IMR-90 (cell line): ENCODE measurements at regions not wholly inside any gene's neighbourhood (a gene's known extent, or its start where the extent isn't known, plus 50 kb on each side); places are given as distances from the start of the nearest gene placed in this dataset.

Source experiments
- ATAC-seq: fragments of 200-7000 bp; cut with Tn5 transposase; 2 replicates; pipeline ENCODE4 v1.9.1; 2020; ENCODE audit warnings: low read depth, mild to moderate bottlenecking, moderate library complexity
- BruUV-seq: library from RNA; stranded (reverse); fragments of 400-500 nt; replicated peaks from 2 replicates; lab custom pipeline; 2021; lab: Mats Ljungman, UMichigan
- CTCF ChIA-PET: fragments of 300-600 bp; formaldehyde crosslinking; extraction: SDS; loops from one replicate; lab custom pipeline; 2021; ENCODE audit warnings: antibody characterized with exemption; lab: Yijun Ruan, JAX
- POLR2A ChIA-PET: fragments of 300-600 bp; sonication (Branson Sonifier 250); formaldehyde crosslinking; loops from one replicate; lab custom pipeline; 2022; ENCODE audit warnings: antibody characterized with exemption; ENCODE audit not compliant: unreplicated experiment; lab: Charles Lee
- DNase-seq: peaks from one replicate; pipeline ENCODE4 v3.0.0; 2013
- H2AFZ ChIP-seq: replicated peaks from 2 replicates; pipeline ENCODE3; 2013; ENCODE audit warnings: low read length, mild to moderate bottlenecking; ENCODE audit not compliant: poor library complexity
- H2AK5ac ChIP-seq: 2 replicates; pipeline ENCODE4 v1.6.1; 2013; ENCODE audit warnings: low read depth, low read length, inconsistent platforms
- H2AK9ac ChIP-seq: replicated peaks from 2 replicates; pipeline ENCODE3; 2013; ENCODE audit warnings: mild to moderate bottlenecking, low read depth, low read length, moderate library complexity; ENCODE audit not compliant: poor library complexity
- H2BK120ac ChIP-seq: 2 replicates; pipeline ENCODE4 v1.6.1; 2013; ENCODE audit warnings: low read depth, low read length, inconsistent platforms
- H2BK15ac ChIP-seq: 3 replicates; pipeline ENCODE4 v1.6.1; 2013; ENCODE audit warnings: low read depth, low read length, inconsistent platforms
- H2BK20ac ChIP-seq: 2 replicates; pipeline ENCODE4 v1.6.1; 2013; ENCODE audit warnings: low read depth, mild to moderate bottlenecking, inconsistent platforms, low read length, moderate library complexity
- H2BK5ac ChIP-seq: 2 replicates; pipeline ENCODE4 v1.6.1; 2013; ENCODE audit warnings: mild to moderate bottlenecking, low read depth, low read length, inconsistent platforms; ENCODE audit not compliant: poor library complexity, severe bottlenecking
- H3K14ac ChIP-seq: replicated peaks from 2 replicates; pipeline ENCODE4 v1.6.1; 2013; ENCODE audit warnings: low read depth, low read length, inconsistent platforms
- H3K18ac ChIP-seq: 2 replicates; pipeline ENCODE4 v1.6.1; 2013; ENCODE audit warnings: low read depth, low read length, control low read depth
- H3K23ac ChIP-seq: 2 replicates; pipeline ENCODE4 v1.6.1; 2013; ENCODE audit warnings: low read depth, low read length, inconsistent platforms
- H3K27ac ChIP-seq: 2 replicates; pipeline ENCODE4 v1.5.1; 2013; ENCODE audit warnings: mild to moderate bottlenecking, control low read depth, low read length; ENCODE audit not compliant: insufficient read depth
- H3K27me3 ChIP-seq: 2 replicates; pipeline ENCODE4 v1.6.1; 2013; ENCODE audit warnings: low read length; ENCODE audit not compliant: control insufficient read depth, insufficient read depth
- H3K36me3 ChIP-seq: 2 replicates; pipeline ENCODE4 v1.6.1; 2013; ENCODE audit warnings: low read length, mixed read lengths; ENCODE audit not compliant: control insufficient read depth, insufficient read depth
- H3K4ac ChIP-seq: 2 replicates; pipeline ENCODE4 v1.6.1; 2013; ENCODE audit warnings: low read depth, low read length, inconsistent platforms
- H3K4me1 ChIP-seq: 2 replicates; pipeline ENCODE4 v1.6.1; 2013; ENCODE audit warnings: low read length, mixed read lengths; ENCODE audit not compliant: control insufficient read depth, insufficient read depth
- H3K4me2 ChIP-seq: 2 replicates; pipeline ENCODE4 v1.6.1; 2013; ENCODE audit warnings: low read depth, mild to moderate bottlenecking, control low read depth, low read length, moderate library complexity
- H3K4me3 ChIP-seq: 2 replicates; pipeline ENCODE4 v1.5.1; 2013; ENCODE audit warnings: low read depth, mild to moderate bottlenecking, control low read depth, low read length, moderate library complexity; ENCODE audit not compliant: insufficient read depth
- H3K56ac ChIP-seq: 2 replicates; pipeline ENCODE4 v1.6.1; 2013; ENCODE audit warnings: low read length, inconsistent platforms; ENCODE audit not compliant: insufficient read depth; ENCODE audit errors: extremely low read depth
- H3K79me1 ChIP-seq, 2 experiments: 2 replicates each; pipeline ENCODE4 v1.6.1; 2013; ENCODE audit warnings: low read length in 2 of 2, inconsistent platforms in 1 of 2, low read depth in 1 of 2
- H3K9ac ChIP-seq: 2 replicates; pipeline ENCODE4 v1.6.1; 2013; ENCODE audit warnings: low read depth, low read length, control low read depth
- H3K9me1 ChIP-seq: 2 replicates; pipeline ENCODE4 v1.6.1; 2013; ENCODE audit warnings: low read length, inconsistent platforms; ENCODE audit not compliant: insufficient read depth
- H3K9me3 ChIP-seq: 2 replicates; pipeline ENCODE4 v1.6.1; 2013; ENCODE audit warnings: low read length; ENCODE audit not compliant: control insufficient read depth, insufficient read depth
- H4K20me1 ChIP-seq: 2 replicates; pipeline ENCODE4 v1.6.1; 2013; ENCODE audit warnings: low read length, inconsistent platforms; ENCODE audit not compliant: insufficient read depth
- H4K5ac ChIP-seq: 2 replicates; pipeline ENCODE4 v1.6.1; 2013; ENCODE audit warnings: mild to moderate bottlenecking, low read depth, low read length, control low read depth
- H4K8ac ChIP-seq, 2 experiments: 2 replicates each; pipeline ENCODE4 v1.6.1; 2013; ENCODE audit warnings: low read depth in 2 of 2, low read length in 2 of 2, control low read depth in 1 of 2, inconsistent platforms in 1 of 2
- H4K91ac ChIP-seq: 2 replicates; pipeline ENCODE4 v1.6.1; 2013; ENCODE audit warnings: low read depth, low read length, inconsistent platforms; ENCODE audit not compliant: insufficient read depth
- CEBPB ChIP-seq: IDR thresholded peaks from 2 replicates; pipeline ENCODE4 v1.6.1; 2012; ENCODE audit warnings: low read depth, low read length, improper control_type of control experiment
- FOS ChIP-seq: fragments of 150-350 bp; IDR thresholded peaks from 2 replicates; pipeline ENCODE4 v1.6.1; 2016; ENCODE audit warnings: low read depth, low read length
- MXI1 ChIP-seq: IDR thresholded peaks from 2 replicates; pipeline ENCODE4 v1.6.1; 2012; ENCODE audit warnings: low read depth, mild to moderate bottlenecking, low read length, moderate library complexity, borderline replicate concordance
- POLR2A ChIP-seq: IDR thresholded peaks from 2 replicates; pipeline ENCODE4 v1.6.1; 2012; ENCODE audit warnings: mild to moderate bottlenecking, low read depth, low read length
- RCOR1 ChIP-seq: IDR thresholded peaks from 2 replicates; pipeline ENCODE4 v1.6.1; 2012; ENCODE audit warnings: mild to moderate bottlenecking, low read length, improper control_type of control experiment; ENCODE audit not compliant: insufficient replicate concordance
- RFX5 ChIP-seq: IDR thresholded peaks from 2 replicates; pipeline ENCODE4 v1.8.0; 2012; ENCODE audit warnings: low read depth, mild to moderate bottlenecking, low read length, moderate library complexity
- SMC3 ChIP-seq: fragments of 150-350 bp; IDR thresholded peaks from 2 replicates; pipeline ENCODE4 v1.6.1; 2016; ENCODE audit warnings: low read depth, mild to moderate bottlenecking, antibody characterized with exemption, low read length, moderate library complexity
- WGBS, 2 experiments: methylation state at CpG; one replicate each; pipeline versions ENCODE4 v1.1.5 to v1.1.7; 2013; ENCODE audit warnings: missing lambda C conversion rate in 2 of 2; ENCODE audit not compliant: insufficient read length in 1 of 2; ENCODE audit errors: extremely low coverage in 2 of 2; 5-methylcytosine and 5-hydroxymethylcytosine counted together
- dilution Hi-C: fragments of 300-500 bp; cut with HindIII; formaldehyde crosslinking; loops from one replicate; pipeline ENCODE4 v1.14.3; 2018; ENCODE audit warnings: low sequenced_read_pairs; ENCODE audit not compliant: unreplicated experiment
- in situ Hi-C: fragments of 300-500 bp; cut with MboI; formaldehyde crosslinking; loops from 3 replicates; pipeline ENCODE4 v1.14.3; 2019; ENCODE audit warnings: low sequenced_read_pairs, inconsistent platforms, mixed read lengths
- intact Hi-C: fragments of 100-400 bp; cut with micrococcal nuclease; formaldehyde crosslinking; loops from 2 replicates; pipeline ENCODE4 v1.10.0; 2022

GRCh38 chr2:120871881-120872620 is 136.4 kb downstream of the GLI2 start:
- no peak overlapping the region for H2BK5ac ChIP-seq
- no peak overlapping the region for H3K4me2 ChIP-seq
- BruUV-seq: no TSS peak
- ChIA-PET CTCF (no interaction called here), POLR2A (no interaction called here)
- TF ChIP-seq RCOR1 (no peak), POLR2A (no peak), RFX5 (no peak), SMC3 (no peak), CEBPB (no peak), FOS (no peak), MXI1 (no peak)
- H3K4ac ChIP-seq: no peak overlapping the region
- no peak overlapping the region for H4K5ac ChIP-seq
- H4K20me1 ChIP-seq: peaks cover 78% of the 10 kb centered on the region
- H3K14ac ChIP-seq: no peak overlapping the region
- no peak overlapping the region for H4K8ac ChIP-seq
- no peak overlapping the region for H2BK15ac ChIP-seq
- no peak overlapping the region for H3K56ac ChIP-seq
- H3K9ac ChIP-seq: no peak overlapping the region
- no peak overlapping the region for H2AK9ac ChIP-seq
- H3K27ac ChIP-seq: no peak overlapping the region
- no peak overlapping the region for H3K23ac ChIP-seq
- peaks cover 43% of the 10 kb centered on the region for H3K9me1 ChIP-seq
- no peaks in the 10 kb centered on the region for H3K27me3 ChIP-seq
- H3K4me1 ChIP-seq: peaks cover 28% of the 10 kb centered on the region
- intact Hi-C loops (no loop called here), in situ Hi-C loops (no loop called here), dilution Hi-C loops (no loop called here)
- no peak overlapping the region for H2BK120ac ChIP-seq
- ATAC-seq: no peak
- H3K18ac ChIP-seq: no peak overlapping the region
- H2AFZ ChIP-seq: no peak overlapping the region
- H2AK5ac ChIP-seq: no peak overlapping the region
- no peak overlapping the region for H3K4me3 ChIP-seq
- no peaks in the 10 kb centered on the region for H3K9me3 ChIP-seq
- DNase-seq: no peak
- WGBS, 2 experiments: 93% methylated on average over 3 of the region's 7 CpGs; no CpG with 5 or more reads in 1 of the 2 experiments
- H3K79me1 ChIP-seq: peaks cover 46 to 90% of the 10 kb centered on the region in 2 experiments
- H3K36me3 ChIP-seq: no peaks in the 10 kb centered on the region; the same call in 1 of the 2 replicates
- no peak overlapping the region for H2BK20ac ChIP-seq
- no peak overlapping the region for H4K91ac ChIP-seq
